Retinal pigment epithelial cell (primary cell): ENCODE measurements at regions not wholly inside any gene's neighbourhood (a gene's known extent, or its start where the extent isn't known, plus 50 kb on each side); places are given as distances from the start of the nearest gene placed in this dataset.

Source experiments
- DNase-seq: peaks from one replicate; pipeline ENCODE4 v3.0.0-alpha.2; 2010; ENCODE audit warnings: low read depth
- H3K4me3 ChIP-seq: 2 replicates; pipeline ENCODE4 v1.5.1; 2011; ENCODE audit warnings: mild to moderate bottlenecking, low read length, control low read depth, moderate library complexity
- TF ChIP-seq, protein P1 (sequence below): conservative IDR thresholded peaks from 2 replicates; pipeline ENCODE4 v1.5.1; 2011; ENCODE audit warnings: low read depth, low read length, control low read depth, inconsistent platforms

DNA sequence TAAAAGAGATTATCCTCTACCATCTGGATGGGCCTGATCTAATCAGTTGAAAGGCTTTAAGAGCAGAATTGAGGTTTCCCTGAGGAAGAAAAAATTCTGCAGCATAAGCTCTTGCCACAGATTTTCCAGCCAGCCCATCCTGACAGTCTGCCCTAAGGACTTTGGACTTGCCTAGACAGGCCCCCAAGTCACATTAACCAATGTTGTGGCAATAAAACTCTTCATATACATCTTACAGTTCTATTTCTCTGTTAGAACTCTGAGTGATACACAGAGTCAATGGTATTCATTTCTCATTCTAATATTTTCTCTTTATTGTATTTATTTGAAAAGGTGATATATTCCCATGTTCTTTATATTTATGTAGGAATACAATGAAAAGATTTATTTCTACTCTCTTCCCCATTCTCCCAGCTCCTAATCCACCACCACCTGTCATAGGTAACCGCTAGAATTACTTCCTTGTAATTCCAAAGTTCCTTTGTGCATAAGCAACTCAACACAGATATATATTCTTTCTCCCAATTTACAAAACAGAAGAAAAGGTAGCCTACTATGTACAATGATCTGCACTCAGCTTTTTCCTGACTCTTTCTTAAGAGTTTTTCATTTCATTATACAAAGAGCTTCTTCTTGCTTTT, 182.1 kb downstream of the CAPZA3 start:
- TF ChIP-seq, protein P1, sequence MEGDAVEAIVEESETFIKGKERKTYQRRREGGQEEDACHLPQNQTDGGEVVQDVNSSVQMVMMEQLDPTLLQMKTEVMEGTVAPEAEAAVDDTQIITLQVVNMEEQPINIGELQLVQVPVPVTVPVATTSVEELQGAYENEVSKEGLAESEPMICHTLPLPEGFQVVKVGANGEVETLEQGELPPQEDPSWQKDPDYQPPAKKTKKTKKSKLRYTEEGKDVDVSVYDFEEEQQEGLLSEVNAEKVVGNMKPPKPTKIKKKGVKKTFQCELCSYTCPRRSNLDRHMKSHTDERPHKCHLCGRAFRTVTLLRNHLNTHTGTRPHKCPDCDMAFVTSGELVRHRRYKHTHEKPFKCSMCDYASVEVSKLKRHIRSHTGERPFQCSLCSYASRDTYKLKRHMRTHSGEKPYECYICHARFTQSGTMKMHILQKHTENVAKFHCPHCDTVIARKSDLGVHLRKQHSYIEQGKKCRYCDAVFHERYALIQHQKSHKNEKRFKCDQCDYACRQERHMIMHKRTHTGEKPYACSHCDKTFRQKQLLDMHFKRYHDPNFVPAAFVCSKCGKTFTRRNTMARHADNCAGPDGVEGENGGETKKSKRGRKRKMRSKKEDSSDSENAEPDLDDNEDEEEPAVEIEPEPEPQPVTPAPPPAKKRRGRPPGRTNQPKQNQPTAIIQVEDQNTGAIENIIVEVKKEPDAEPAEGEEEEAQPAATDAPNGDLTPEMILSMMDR, result no peak

DNA sequence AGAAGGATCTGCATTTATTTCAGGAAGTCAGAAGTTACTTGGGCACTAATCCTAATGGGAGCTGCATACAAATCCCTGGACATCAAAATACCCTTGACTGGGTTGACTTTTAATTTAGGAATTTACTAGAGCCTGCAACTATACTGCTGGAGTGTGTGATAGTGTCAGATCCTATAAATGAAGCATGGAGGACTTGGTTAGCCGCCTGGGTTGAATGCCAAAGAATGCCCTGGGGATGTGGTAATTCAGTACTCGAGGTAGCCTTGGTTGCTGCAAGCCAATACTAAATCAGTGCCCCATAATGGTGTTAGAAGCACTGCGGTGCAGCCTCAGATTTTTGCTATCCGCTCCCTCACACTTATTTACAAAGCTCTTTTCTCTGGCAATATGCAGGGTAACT, 184.9 kb downstream of the CAPZA3 start:
- no peak overlapping the region for H3K4me3 ChIP-seq
- TF ChIP-seq, protein P1, result no peak
- no peak for DNase-seq

More for the DNA sequence above, 182.1 kb downstream of the CAPZA3 start:
- H3K4me3 ChIP-seq, result no peak overlapping the region
- DNase-seq, result no peak

DNA sequence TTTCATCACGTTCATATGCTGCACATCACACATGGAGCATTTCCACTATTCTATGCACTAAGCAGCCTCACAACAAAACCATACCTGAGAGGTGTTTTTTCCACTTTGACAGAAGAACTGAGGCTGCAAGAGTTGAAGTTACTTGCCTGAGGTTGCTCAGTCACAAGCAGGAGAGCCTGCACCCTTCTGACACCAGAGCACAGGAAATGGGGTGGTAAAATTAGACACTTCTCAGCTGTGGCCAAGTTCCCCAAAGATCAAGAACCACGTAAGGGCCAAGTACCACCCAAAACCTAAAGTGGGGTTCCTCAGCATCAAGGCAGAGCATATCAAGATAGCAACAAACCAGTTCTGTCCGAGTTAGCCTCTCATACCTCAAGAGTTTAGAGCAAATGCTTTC, 185.8 kb downstream of the CAPZA3 start:
- TF ChIP-seq, protein P1, result no peak
- no peak overlapping the region for H3K4me3 ChIP-seq
- DNase-seq, result no peak

DNA sequence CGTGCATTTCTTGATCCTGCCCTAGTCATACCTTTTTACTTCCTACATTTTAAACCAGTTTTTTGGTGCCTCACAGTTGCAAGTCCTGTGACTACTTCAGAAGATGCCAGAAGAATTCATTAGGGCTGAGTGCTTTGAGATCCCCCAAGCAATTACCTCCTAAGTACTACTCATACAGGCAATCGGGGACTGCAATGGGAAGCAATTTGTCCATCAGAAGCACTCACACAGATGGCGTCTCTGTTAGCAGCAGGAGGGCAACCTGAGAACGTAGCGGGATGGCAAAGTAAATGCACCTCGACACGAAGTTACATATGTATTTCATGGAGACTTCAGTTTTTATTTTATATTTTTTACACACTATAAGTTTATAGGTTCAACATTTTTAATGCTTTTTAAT, 188.3 kb downstream of the CAPZA3 start:
- TF ChIP-seq, protein P1, result no peak
- H3K4me3 ChIP-seq, result no peak overlapping the region
- no peak for DNase-seq

DNA sequence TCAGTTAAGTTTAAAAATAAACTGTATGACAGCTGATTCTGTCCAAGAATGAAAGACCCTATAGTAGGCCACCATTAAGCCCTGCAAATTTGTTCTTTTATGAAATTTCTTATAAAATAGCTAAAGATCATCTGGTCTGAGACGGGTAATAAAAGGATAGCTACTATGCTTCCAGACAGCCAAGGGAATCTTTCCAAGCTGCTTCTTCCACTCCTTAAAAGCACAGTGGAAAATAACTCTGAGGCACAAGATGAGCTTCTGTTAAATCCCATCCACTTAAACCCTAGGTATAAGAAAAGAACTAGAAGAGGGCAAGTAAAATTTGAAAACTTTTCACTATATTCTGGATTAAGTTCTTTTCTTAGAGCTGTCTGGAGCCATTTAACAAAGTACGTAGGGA, 194.3 kb downstream of the CAPZA3 start:
- H3K4me3 ChIP-seq, result no peak overlapping the region
- DNase-seq, result no peak
- TF ChIP-seq, protein P1, result no peak

DNA sequence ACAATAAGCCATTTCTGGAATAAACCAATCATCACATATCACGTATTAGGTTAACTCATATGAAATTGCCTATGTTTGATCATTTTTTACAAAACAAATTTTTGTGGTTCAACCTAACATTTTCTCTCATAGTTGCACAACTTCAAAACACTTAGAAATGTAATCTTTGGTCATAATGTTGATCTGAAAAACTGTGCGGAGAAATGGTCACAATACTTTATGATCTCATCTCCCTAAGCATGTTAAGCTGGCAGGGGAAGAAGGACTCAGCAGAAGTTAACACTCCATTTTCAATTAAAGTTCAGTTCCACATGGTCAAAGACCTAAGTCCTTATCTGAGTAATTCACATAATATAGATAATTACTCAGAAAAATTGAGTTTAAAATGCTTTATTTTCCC, 194.8 kb downstream of the CAPZA3 start:
- peak; percentile 2 for DNase-seq
- TF ChIP-seq, protein P1, result no peak
- H3K4me3 ChIP-seq, result no peak overlapping the region

DNA sequence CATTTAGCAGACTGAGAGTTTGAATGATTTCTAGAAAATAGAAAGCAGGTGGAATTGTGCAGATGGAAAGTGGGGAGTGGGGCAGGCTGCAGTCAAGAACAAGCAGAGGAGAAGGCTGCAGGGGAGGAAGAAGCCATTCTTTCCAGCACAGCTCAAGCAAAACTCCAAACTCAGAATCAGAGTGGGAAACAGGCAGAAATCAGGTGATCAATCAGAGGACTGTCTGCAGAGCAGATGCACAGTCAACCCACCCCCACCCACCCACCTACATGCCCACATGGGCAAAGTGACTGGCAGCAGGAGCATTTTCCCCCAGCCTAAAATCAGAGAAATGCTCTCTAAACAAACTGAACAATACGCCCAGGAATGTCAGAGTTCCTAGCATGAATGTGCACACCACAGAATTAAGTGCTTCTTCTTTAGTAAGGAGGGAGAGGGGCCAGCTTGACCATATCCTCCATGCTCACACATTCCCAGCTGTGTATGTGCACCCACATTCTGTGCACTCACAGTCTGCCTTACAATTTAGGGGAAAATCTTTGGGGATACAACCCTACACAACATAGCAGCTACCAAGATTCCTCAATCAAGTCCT, 194.1 kb upstream of the PLEKHA5 start:
- TF ChIP-seq, protein P1, result no peak

More for the DNA sequence above, 194.1 kb upstream of the PLEKHA5 start:
- no peak for DNase-seq
- no peak overlapping the region for H3K4me3 ChIP-seq
